GM12872 (cell line): ENCODE measurements at regions not wholly inside any gene's neighbourhood (a gene's known extent, or its start where the extent isn't known, plus 50 kb on each side); places are given as distances from the start of the nearest gene placed in this dataset.

Experiments used
- CTCF ChIP-seq: IDR thresholded peaks from 3 replicates; pipeline ENCODE4 v1.5.1; 2011; ENCODE audit warnings: low read depth, mild to moderate bottlenecking, low read length, moderate library complexity; ENCODE audit not compliant: insufficient read depth

- TF ChIP-seq CTCF = no peak
These were observed 190.3 kb upstream of the SEL1L start for GRCh38 chr14:81723956-81724355.

GRCh38 chr14:81727218-81727617, 193.6 kb upstream of the SEL1L start:
- TF ChIP-seq CTCF = no peak

GRCh38 chr14:81728447-81728846, 194.8 kb upstream of the SEL1L start:
- TF ChIP-seq CTCF = no peak

- TF ChIP-seq CTCF = no peak
These were observed 196.0 kb upstream of the SEL1L start for GRCh38 chr14:81729622-81730021.

- no peak for TF ChIP-seq CTCF
These were observed 204.3 kb upstream of the SEL1L start for GRCh38 chr14:81737938-81738337.

- no peak for TF ChIP-seq CTCF
These were observed 205.4 kb upstream of the SEL1L start for GRCh38 chr14:81738946-81739659.

GRCh38 chr14:81743605-81744004, 210.0 kb upstream of the SEL1L start:
- no peak for TF ChIP-seq CTCF

- no peak for TF ChIP-seq CTCF
These were observed 217.5 kb upstream of the SEL1L start for GRCh38 chr14:81751198-81751597.
